Esophagus muscularis mucosa (tissue), 3 donors: ENCODE measurements at regions not wholly inside any gene's neighbourhood (a gene's known extent, or its start where the extent isn't known, plus 50 kb on each side); places are given as distances from the start of the nearest gene placed in this dataset.

Source experiments
- CTCF ChIP-seq, 3 experiments: fragments of 200-600 bp in 2 of 3; fragments of 450-650 bp in 1 of 3; sonication (generic) in 2 of 3; IDR thresholded peaks; one replicate each; pipeline ENCODE4 v1.5.1; 2017 to 2019; ENCODE audit warnings: antibody characterized with exemption in 3 of 3, mild to moderate bottlenecking in 2 of 3, moderate library complexity in 1 of 3
- POLR2A ChIP-seq: fragments of 450-650 bp; IDR thresholded peaks from one replicate; pipeline ENCODE4 v1.6.1; 2017; ENCODE audit warnings: antibody characterized with exemption, moderate library complexity, mild to moderate bottlenecking, low read depth

GRCh38 chr18:35777039-35777438 lies 195.4 kb upstream of the RMP24 start:
- TF ChIP-seq POLR2A, result no peak
- TF ChIP-seq CTCF (IDR thresholded peaks at IDR 0.05), result no peak
